HG03045 (cell line): ENCODE measurements at regions not wholly inside any gene's neighbourhood (a gene's known extent, or its start where the extent isn't known, plus 50 kb on each side); places are given as distances from the start of the nearest gene placed in this dataset.
"Not testable (repeated sequence)": the region's sequence is repeated elsewhere in the genome, so short reads cannot be mapped to it uniquely, and the experiment has no call there.

Source experiments
- ATAC-seq: cut with Tn5 transposase; IDR thresholded peaks from one replicate; pipeline ENCODE4 v1.9.1; 2021; ENCODE audit warnings: mild to moderate bottlenecking, moderate library complexity; ENCODE audit not compliant: unreplicated experiment

GRCh38 chr5:101783241-101784013 is 512.7 kb downstream of the SLCO4C1 start:
- ATAC-seq, result no peak

- no peak for ATAC-seq
Observed at GRCh38 chr5:101782352-101783103, 513.6 kb downstream of the SLCO4C1 start.

DNA sequence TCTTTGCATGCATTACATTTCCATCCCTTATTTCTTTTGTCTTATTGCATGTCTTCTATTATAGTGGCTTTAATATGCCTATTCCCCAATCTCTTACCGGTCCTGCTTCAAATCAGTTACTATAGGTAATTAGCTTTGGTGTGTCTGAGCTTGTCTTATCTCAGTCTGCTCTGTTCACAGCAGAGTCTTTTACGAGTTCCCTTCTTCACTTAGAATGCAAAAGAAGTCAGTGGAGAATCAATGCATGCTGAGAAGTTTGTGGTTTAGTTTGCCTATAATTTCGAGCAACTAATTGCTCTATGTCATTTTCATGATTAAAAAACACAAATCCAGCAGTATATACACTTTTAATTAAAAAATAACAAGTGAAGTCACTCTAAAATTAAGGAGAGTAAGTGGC is 545.0 kb downstream of the SLCO4C1 start:
- no peak for ATAC-seq

DNA sequence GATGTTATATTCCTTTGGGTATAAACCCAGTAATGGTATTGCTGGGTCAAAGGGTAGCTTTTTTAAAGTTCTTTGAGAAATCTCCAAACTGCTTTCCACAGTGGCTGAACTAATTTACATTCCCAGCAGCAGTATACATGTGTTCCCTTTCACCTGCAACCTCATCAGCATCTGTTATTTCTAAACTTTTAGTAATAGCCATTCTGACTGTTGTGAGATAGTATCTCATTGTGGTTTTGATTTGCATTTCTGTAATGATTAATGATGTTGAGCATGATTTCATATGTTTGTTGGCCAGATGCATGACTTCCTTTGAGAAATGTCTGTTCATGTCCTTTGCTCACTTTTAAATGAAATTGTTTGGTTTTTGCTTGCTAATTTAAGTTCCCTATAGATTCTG is 553.1 kb downstream of the SLCO4C1 start:
- not testable (repeated sequence) for ATAC-seq

DNA sequence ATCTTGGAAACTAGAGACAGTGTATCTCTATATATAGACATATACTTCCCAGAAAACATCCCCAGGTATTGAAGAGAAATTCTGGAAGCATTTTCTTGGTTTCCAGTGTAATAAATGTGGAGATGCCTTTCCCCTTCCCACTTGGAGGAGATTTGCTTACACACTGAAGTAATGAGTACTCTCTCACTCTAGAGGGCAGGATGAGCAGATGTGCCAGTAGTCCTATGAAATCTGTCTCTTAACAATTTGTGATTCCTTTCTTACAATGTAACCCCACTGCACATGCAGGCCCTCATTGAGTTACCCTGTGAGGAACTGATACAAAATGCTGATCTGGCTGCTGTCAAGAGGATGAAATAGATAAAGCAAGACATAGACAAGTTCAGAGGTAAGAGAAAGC is 567.2 kb downstream of the SLCO4C1 start:
- ATAC-seq, result no peak

DNA sequence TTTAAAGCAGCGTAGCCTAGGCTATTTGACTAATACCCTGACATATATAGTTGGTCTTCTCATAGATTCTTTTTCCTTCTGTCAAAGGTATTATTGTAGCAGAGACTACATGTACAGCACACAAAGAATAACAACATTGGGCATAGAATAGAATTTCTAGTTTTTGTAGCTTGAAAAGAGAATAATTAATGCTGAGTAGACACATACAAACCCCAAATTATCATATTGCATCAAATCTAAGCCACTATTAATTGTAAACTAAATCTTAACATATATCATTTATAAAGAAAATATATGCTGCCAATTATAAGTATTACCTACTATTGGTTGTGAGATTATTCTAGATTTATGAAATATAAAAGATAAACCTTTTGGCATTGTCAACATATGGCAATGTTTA is 574.5 kb downstream of the SLCO4C1 start:
- no peak for ATAC-seq

GRCh38 chr5:101720033-101720432 is 576.1 kb downstream of the SLCO4C1 start:
- ATAC-seq, result no peak

- no peak for ATAC-seq
Observed at GRCh38 chr5:101717721-101718120, 578.4 kb downstream of the SLCO4C1 start.

- no peak for ATAC-seq
Observed at GRCh38 chr5:101716941-101717340, 579.1 kb downstream of the SLCO4C1 start.

GRCh38 chr5:101715790-101716189 is 580.3 kb downstream of the SLCO4C1 start:
- ATAC-seq, result not testable (repeated sequence)

DNA sequence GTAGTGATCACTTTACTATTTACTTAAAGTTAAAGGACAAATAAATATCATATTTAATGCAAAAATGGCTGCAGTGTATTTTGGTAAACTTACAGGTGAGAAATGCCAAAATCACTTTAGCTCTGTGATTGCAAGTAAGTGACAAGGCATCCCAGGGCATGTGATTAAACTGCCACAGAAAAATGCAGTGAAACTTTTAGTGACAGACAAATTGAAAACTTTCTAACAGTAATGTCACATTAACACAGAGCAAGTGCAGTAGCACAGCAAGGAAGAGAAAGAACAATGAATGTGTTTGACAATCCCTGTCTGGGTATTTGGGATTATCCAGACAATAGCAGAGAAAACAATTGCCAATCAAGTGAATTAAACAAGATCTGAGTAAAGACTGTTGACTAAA is 606.8 kb downstream of the SLCO4C1 start:
- no peak for ATAC-seq

GRCh38 chr5:101688156-101688555 is 607.9 kb downstream of the SLCO4C1 start:
- no peak for ATAC-seq

DNA sequence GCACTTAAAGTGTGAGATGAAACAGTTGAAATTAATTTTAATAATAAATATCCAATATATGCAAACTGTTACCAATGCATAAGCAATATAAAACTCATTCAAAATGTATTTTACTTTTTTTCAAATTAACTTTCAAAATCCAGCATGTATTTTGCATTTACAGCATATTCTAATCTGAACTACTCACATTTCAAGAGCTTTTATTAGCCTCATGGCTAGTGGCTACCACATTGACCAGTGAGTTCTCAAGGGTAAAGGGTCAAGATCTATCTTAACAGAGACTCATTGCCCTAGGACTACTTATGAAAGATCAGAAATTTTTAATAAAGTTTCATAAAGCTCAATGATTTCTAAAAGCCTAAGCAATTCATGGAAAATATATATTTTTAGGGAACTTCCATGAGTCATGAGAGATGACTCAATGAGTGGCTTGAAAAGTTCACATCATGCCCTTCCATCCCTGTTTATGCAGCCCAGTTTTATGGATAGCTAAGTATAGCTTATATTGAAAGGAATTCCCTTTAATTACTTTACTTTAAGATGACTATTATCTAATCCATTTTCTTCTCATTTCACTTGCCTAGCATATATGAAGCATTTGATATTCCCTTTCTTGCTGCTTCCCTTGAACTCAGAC is 608.6 kb downstream of the SLCO4C1 start:
- no peak for ATAC-seq

DNA sequence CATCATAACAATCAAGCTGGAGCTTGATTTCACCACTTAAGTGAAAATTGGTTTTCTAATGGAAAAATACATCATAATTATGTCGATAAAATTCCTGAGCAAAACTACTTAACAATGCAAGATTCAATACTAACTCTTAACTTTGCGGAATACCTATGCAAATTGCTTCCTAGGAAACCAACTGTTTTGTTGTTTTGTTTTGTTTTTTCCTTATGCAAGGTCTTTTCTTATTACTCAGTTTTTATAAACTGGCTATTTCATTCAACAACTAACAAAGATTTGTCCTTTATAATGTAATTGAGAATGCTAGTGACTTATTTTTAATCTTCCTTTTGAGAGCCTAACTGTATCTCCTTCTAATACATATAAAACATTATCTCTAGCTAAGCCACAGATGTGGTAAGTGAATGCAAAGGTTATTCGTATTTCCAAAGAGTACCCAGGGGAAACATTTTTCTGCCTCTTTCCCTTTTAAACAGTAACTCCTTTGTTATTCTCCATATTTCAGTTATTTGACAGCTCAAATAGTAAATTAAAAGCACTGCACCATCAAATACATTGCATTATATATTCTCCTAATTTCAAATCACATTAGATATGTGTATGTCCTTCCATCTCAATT is 609.4 kb downstream of the SLCO4C1 start:
- ATAC-seq, result no peak

- no peak for ATAC-seq
Observed at GRCh38 chr5:101679816-101680215, 616.3 kb downstream of the SLCO4C1 start.

DNA sequence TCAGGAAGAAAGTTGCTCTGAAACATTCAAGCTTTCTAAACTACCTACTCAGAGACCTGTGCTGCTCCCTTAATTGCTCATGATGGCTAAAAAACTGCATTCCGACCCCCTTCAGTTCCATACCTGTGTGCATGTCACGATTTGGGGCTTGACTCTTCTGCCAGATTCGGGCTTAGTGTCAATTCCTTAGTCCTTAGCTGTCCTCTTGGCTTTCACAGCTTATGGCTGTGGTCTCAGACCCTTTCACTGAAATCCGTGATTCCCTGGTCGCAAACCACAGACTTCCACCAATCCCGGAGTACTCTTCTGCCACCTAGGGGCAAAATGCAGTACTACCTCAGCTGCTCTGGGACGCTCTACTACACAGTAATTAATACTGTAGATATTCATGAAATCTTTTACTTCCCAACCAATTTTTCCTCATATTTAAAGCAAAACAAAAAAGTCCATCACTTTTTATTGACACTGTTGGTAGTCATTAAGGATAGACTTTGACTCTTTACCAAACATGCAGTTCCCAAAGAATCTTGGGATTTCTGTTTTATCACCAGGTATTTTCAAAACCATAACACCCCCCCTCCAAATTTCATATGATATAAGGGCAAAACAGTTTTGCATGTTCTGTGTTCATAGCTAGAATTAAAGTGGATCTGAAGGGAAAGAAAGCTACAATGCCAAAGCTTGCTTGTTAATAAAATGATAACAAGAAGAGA is 617.4 kb downstream of the SLCO4C1 start:
- no peak for ATAC-seq

DNA sequence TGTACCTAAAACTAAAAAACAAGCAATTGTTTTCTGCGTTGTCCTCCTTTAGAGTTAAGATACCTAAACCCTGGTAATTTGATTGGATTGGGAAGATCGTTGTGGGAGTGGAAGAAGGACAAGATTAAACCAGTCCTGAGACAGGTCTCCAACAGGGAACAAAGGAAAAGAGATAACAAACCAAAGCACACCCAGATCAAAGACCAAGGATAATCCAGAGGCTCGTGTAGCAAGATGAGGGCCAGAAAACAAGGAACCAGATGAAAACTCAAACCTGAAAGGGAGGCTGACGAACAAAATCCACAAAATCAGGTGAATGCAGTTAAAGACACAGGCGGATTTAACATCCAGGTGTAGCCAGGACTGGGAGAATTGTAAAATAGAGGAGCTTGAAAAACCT is 618.1 kb downstream of the SLCO4C1 start:
- ATAC-seq, result no peak

GRCh38 chr5:101676646-101677045 is 619.4 kb downstream of the SLCO4C1 start:
- no peak for ATAC-seq

GRCh38 chr5:101675510-101676219 is 620.4 kb downstream of the SLCO4C1 start:
- no peak for ATAC-seq

GRCh38 chr5:101673120-101673519 is 623.0 kb downstream of the SLCO4C1 start:
- no peak for ATAC-seq
